GM23338 (cell line): ENCODE measurements at regions not wholly inside any gene's neighbourhood (a gene's known extent, or its start where the extent isn't known, plus 50 kb on each side); places are given as distances from the start of the nearest gene placed in this dataset.
A peak's percentile ranks its signal among the peaks of the same experiment; 100 is the strongest.

Source experiments
- CREB1 ChIP-seq: fragments of 250-450 bp; sonication (Bioruptor Pico); IDR thresholded peaks from 2 replicates; pipeline ENCODE4 v1.5.0; 2020; ENCODE audit warnings: low read depth, mild to moderate bottlenecking, moderate library complexity
- EZH2 ChIP-seq: fragments of 200-600 bp; sonication (generic); IDR thresholded peaks from one replicate; pipeline ENCODE4 v1.8.0; 2017; ENCODE audit warnings: antibody characterized with exemption, mild to moderate bottlenecking, low read depth; ENCODE audit not compliant: unreplicated experiment
- EZH2phosphoT487 ChIP-seq: fragments of 200-600 bp; sonication (generic); IDR thresholded peaks from one replicate; pipeline ENCODE4 v1.8.1; 2018; ENCODE audit warnings: antibody characterized with exemption; ENCODE audit not compliant: unreplicated experiment
- JUNB ChIP-seq: IDR thresholded peaks from one replicate; pipeline ENCODE4 v1.6.1; 2016; ENCODE audit warnings: antibody characterized with exemption; ENCODE audit not compliant: unreplicated experiment
- NANOG ChIP-seq: IDR thresholded peaks from 2 replicates; pipeline ENCODE4 v1.6.1; 2016; ENCODE audit warnings: antibody characterized with exemption, borderline replicate concordance
- POLR2AphosphoS5 ChIP-seq: IDR thresholded peaks from 2 replicates; pipeline ENCODE4 v1.6.1; 2016; ENCODE audit warnings: antibody characterized with exemption, low read depth
- STAT1 ChIP-seq: IDR thresholded peaks from one replicate; pipeline ENCODE4 v1.6.1; 2016; ENCODE audit warnings: antibody characterized with exemption; ENCODE audit not compliant: unreplicated experiment
- ZNF114 ChIP-seq: fragments of 250-450 bp; sonication (Bioruptor Pico); IDR thresholded peaks from 2 replicates; pipeline ENCODE4 v1.5.0; 2020; ENCODE audit warnings: mild to moderate bottlenecking, moderate library complexity
- ZNF331 ChIP-seq: fragments of 250-450 bp; sonication (Bioruptor Pico); IDR thresholded peaks from 2 replicates; pipeline ENCODE4 v1.5.0; 2020; ENCODE audit warnings: low read depth, mild to moderate bottlenecking, moderate library complexity
- TF ChIP-seq, protein P1 (sequence below), 2 experiments: fragments of 200-600 bp in 1 of 2; sonication (generic) in 1 of 2; conservative IDR thresholded peaks; 2 replicates each; pipeline versions ENCODE4 v1.5.1 to v1.6.1; 2016 to 2017; ENCODE audit warnings: antibody characterized with exemption in 2 of 2, low read depth in 2 of 2, mild to moderate bottlenecking in 2 of 2, moderate library complexity in 1 of 2
- TF ChIP-seq, protein P2 (sequence below): IDR thresholded peaks from one replicate; pipeline ENCODE4 v1.6.1; 2018; ENCODE audit warnings: antibody characterized with exemption; ENCODE audit not compliant: unreplicated experiment
- TF ChIP-seq, protein P3 (sequence below): fragments of 250-450 bp; sonication (Bioruptor Pico); IDR thresholded peaks from 2 replicates; pipeline ENCODE4 v1.5.0; 2020; ENCODE audit warnings: mild to moderate bottlenecking, moderate library complexity
- TF ChIP-seq, protein P4 (sequence below): IDR thresholded peaks from 2 replicates; pipeline ENCODE4 v1.6.1; 2016; ENCODE audit warnings: antibody characterized with exemption

DNA sequence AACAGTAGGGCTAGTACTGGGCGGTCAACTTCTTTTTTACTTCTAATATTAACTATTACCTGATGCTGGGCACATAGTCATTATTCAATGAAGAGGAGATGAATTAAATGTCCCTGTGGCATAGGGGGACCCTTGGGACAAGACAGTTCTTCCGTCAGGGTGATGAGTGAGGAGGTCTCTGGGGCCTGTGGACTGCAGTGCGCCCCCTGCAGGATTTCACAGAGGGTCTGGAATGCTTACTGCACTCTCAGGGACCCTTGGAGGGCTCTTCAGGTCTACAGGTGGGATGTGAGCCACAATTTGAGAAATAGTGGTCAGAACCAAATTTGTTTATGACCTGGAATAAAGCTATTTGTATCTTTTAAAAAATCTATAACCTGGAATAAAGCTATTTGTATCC is 149.4 kb downstream of the FAM78B start:
- TF ChIP-seq, protein P1, sequence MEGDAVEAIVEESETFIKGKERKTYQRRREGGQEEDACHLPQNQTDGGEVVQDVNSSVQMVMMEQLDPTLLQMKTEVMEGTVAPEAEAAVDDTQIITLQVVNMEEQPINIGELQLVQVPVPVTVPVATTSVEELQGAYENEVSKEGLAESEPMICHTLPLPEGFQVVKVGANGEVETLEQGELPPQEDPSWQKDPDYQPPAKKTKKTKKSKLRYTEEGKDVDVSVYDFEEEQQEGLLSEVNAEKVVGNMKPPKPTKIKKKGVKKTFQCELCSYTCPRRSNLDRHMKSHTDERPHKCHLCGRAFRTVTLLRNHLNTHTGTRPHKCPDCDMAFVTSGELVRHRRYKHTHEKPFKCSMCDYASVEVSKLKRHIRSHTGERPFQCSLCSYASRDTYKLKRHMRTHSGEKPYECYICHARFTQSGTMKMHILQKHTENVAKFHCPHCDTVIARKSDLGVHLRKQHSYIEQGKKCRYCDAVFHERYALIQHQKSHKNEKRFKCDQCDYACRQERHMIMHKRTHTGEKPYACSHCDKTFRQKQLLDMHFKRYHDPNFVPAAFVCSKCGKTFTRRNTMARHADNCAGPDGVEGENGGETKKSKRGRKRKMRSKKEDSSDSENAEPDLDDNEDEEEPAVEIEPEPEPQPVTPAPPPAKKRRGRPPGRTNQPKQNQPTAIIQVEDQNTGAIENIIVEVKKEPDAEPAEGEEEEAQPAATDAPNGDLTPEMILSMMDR (conservative IDR thresholded peaks at IDR 0.05; ENCODE audit: low read depth in 2 of 2): peak; percentile 82 to 87
- no peak for TF ChIP-seq CREB1 (CRISPR knock-in tag)
- TF ChIP-seq EZH2: no peak
- TF ChIP-seq, protein P2, sequence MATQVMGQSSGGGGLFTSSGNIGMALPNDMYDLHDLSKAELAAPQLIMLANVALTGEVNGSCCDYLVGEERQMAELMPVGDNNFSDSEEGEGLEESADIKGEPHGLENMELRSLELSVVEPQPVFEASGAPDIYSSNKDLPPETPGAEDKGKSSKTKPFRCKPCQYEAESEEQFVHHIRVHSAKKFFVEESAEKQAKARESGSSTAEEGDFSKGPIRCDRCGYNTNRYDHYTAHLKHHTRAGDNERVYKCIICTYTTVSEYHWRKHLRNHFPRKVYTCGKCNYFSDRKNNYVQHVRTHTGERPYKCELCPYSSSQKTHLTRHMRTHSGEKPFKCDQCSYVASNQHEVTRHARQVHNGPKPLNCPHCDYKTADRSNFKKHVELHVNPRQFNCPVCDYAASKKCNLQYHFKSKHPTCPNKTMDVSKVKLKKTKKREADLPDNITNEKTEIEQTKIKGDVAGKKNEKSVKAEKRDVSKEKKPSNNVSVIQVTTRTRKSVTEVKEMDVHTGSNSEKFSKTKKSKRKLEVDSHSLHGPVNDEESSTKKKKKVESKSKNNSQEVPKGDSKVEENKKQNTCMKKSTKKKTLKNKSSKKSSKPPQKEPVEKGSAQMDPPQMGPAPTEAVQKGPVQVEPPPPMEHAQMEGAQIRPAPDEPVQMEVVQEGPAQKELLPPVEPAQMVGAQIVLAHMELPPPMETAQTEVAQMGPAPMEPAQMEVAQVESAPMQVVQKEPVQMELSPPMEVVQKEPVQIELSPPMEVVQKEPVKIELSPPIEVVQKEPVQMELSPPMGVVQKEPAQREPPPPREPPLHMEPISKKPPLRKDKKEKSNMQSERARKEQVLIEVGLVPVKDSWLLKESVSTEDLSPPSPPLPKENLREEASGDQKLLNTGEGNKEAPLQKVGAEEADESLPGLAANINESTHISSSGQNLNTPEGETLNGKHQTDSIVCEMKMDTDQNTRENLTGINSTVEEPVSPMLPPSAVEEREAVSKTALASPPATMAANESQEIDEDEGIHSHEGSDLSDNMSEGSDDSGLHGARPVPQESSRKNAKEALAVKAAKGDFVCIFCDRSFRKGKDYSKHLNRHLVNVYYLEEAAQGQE: no peak
- TF ChIP-seq EZH2phosphoT487: no peak
- TF ChIP-seq POLR2AphosphoS5: no peak
- TF ChIP-seq, protein P3, sequence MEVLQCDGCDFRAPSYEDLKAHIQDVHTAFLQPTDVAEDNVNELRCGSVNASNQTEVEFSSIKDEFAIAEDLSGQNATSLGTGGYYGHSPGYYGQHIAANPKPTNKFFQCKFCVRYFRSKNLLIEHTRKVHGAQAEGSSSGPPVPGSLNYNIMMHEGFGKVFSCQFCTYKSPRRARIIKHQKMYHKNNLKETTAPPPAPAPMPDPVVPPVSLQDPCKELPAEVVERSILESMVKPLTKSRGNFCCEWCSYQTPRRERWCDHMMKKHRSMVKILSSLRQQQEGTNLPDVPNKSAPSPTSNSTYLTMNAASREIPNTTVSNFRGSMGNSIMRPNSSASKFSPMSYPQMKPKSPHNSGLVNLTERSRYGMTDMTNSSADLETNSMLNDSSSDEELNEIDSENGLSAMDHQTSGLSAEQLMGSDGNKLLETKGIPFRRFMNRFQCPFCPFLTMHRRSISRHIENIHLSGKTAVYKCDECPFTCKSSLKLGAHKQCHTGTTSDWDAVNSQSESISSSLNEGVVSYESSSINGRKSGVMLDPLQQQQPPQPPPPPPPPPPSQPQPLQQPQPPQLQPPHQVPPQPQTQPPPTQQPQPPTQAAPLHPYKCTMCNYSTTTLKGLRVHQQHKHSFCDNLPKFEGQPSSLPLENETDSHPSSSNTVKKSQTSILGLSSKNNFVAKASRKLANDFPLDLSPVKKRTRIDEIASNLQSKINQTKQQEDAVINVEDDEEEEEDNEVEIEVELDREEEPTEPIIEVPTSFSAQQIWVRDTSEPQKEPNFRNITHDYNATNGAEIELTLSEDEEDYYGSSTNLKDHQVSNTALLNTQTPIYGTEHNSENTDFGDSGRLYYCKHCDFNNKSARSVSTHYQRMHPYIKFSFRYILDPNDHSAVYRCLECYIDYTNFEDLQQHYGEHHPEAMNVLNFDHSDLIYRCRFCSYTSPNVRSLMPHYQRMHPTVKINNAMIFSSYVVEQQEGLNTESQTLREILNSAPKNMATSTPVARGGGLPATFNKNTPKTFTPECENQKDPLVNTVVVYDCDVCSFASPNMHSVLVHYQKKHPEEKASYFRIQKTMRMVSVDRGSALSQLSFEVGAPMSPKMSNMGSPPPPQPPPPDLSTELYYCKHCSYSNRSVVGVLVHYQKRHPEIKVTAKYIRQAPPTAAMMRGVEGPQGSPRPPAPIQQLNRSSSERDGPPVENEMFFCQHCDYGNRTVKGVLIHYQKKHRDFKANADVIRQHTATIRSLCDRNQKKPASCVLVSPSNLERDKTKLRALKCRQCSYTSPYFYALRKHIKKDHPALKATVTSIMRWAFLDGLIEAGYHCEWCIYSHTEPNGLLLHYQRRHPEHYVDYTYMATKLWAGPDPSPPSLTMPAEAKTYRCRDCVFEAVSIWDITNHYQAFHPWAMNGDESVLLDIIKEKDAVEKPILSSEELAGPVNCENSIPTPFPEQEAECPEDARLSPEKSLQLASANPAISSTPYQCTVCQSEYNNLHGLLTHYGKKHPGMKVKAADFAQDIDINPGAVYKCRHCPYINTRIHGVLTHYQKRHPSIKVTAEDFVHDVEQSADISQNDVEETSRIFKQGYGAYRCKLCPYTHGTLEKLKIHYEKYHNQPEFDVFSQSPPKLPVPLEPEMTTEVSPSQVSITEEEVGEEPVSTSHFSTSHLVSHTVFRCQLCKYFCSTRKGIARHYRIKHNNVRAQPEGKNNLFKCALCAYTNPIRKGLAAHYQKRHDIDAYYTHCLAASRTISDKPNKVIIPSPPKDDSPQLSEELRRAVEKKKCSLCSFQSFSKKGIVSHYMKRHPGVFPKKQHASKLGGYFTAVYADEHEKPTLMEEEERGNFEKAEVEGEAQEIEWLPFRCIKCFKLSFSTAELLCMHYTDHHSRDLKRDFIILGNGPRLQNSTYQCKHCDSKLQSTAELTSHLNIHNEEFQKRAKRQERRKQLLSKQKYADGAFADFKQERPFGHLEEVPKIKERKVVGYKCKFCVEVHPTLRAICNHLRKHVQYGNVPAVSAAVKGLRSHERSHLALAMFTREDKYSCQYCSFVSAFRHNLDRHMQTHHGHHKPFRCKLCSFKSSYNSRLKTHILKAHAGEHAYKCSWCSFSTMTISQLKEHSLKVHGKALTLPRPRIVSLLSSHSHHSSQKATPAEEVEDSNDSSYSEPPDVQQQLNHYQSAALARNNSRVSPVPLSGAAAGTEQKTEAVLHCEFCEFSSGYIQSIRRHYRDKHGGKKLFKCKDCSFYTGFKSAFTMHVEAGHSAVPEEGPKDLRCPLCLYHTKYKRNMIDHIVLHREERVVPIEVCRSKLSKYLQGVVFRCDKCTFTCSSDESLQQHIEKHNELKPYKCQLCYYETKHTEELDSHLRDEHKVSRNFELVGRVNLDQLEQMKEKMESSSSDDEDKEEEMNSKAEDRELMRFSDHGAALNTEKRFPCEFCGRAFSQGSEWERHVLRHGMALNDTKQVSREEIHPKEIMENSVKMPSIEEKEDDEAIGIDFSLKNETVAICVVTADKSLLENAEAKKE (CRISPR knock-in tag): no peak
- TF ChIP-seq STAT1: no peak
- TF ChIP-seq, protein P4, sequence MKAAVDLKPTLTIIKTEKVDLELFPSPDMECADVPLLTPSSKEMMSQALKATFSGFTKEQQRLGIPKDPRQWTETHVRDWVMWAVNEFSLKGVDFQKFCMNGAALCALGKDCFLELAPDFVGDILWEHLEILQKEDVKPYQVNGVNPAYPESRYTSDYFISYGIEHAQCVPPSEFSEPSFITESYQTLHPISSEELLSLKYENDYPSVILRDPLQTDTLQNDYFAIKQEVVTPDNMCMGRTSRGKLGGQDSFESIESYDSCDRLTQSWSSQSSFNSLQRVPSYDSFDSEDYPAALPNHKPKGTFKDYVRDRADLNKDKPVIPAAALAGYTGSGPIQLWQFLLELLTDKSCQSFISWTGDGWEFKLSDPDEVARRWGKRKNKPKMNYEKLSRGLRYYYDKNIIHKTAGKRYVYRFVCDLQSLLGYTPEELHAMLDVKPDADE: no peak
- no peak for TF ChIP-seq JUNB
- TF ChIP-seq ZNF114: no peak
- TF ChIP-seq NANOG: no peak
- TF ChIP-seq ZNF331 (CRISPR knock-in tag): no peak
